Neural cell (in vitro differentiated cells): ENCODE measurements at regions not wholly inside any gene's neighbourhood (a gene's known extent, or its start where the extent isn't known, plus 50 kb on each side); places are given as distances from the start of the nearest gene placed in this dataset.

Experiments used
- EP300 ChIP-seq: fragments of 450-650 bp; conservative IDR thresholded peaks from 2 replicates; pipeline ENCODE4 v1.6.1; 2014; ENCODE audit warnings: antibody characterized with exemption, mild to moderate bottlenecking, moderate library complexity; ENCODE audit not compliant: poor library complexity, severe bottlenecking
- EZH2 ChIP-seq: fragments of 200-600, 300-800 bp; shearing (Covaris generic), sonication (generic); IDR thresholded peaks from 2 replicates; pipeline ENCODE4 v1.6.1; 2014; ENCODE audit warnings: antibody characterized with exemption, low read length, borderline replicate concordance, mild to moderate bottlenecking; ENCODE audit not compliant: insufficient read depth, poor library complexity, severe bottlenecking
- POLR2AphosphoS5 ChIP-seq: IDR thresholded peaks from 2 replicates; pipeline ENCODE4 v1.6.1; 2012
- RAD21 ChIP-seq: fragments of 450-650 bp; conservative IDR thresholded peaks from 2 replicates; pipeline ENCODE4 v1.6.1; 2014; ENCODE audit warnings: antibody characterized with exemption, mild to moderate bottlenecking, moderate library complexity
- REST ChIP-seq: IDR thresholded peaks from 2 replicates; pipeline ENCODE4 v1.6.1; 2012; ENCODE audit warnings: borderline replicate concordance
- TAF1 ChIP-seq: IDR thresholded peaks from 2 replicates; pipeline ENCODE4 v1.6.1; 2012; ENCODE audit warnings: low read depth
- TF ChIP-seq, protein P1 (sequence below): fragments of 450-650 bp; IDR thresholded peaks from 2 replicates; pipeline ENCODE4 v1.5.1; 2014; ENCODE audit warnings: antibody characterized with exemption, mild to moderate bottlenecking, moderate library complexity; ENCODE audit not compliant: poor library complexity, severe bottlenecking

DNA sequence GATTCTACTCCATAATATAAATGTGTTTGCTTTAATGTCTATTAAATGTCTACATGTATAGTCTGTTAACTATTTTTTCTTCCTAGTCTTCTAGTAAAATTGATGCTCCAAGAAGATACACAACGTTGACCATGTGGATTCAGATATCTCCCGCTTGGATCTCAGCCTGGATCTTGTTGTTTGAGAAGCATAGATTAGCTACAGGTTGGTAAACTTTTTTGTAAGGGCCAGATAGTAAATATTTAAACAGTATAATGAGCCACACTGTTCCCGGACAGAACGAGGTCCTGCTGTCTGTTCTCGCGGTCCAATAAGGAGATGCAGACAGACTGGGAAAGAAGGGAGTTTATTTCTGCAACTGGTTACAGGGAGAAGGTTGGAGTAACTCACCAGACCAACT is 86.2 kb upstream of the IL12B start:
- no peak for TF ChIP-seq POLR2AphosphoS5
- TF ChIP-seq EP300, result no peak
- TF ChIP-seq, protein P1, sequence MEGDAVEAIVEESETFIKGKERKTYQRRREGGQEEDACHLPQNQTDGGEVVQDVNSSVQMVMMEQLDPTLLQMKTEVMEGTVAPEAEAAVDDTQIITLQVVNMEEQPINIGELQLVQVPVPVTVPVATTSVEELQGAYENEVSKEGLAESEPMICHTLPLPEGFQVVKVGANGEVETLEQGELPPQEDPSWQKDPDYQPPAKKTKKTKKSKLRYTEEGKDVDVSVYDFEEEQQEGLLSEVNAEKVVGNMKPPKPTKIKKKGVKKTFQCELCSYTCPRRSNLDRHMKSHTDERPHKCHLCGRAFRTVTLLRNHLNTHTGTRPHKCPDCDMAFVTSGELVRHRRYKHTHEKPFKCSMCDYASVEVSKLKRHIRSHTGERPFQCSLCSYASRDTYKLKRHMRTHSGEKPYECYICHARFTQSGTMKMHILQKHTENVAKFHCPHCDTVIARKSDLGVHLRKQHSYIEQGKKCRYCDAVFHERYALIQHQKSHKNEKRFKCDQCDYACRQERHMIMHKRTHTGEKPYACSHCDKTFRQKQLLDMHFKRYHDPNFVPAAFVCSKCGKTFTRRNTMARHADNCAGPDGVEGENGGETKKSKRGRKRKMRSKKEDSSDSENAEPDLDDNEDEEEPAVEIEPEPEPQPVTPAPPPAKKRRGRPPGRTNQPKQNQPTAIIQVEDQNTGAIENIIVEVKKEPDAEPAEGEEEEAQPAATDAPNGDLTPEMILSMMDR, result no peak
- TF ChIP-seq RAD21, result no peak
- no peak for TF ChIP-seq EZH2
- no peak for TF ChIP-seq TAF1
- TF ChIP-seq REST, result no peak
